ENCODE measurements at regions not wholly inside any gene's neighbourhood (a gene's known extent, or its start where the extent isn't known, plus 50 kb on each side); places are given as distances from the start of the nearest gene placed in this dataset.

GRCh38 chr2:156124458-156124857 is 208.1 kb downstream of the NR4A2 start:
- H3K27ac ChIP-seq (ENCODE audit: low read length), result no peak overlapping the region
- no peak for DNase-seq
- no peaks in the 10 kb centered on the region for H3K4me1 ChIP-seq (ENCODE audit: control insufficient read depth, insufficient read depth, low read length)
- peaks cover 0 to 2% of the 10 kb centered on the region in 2 donors for H3K9me3 Mint-ChIP-seq
- H3K36me3 Mint-ChIP-seq, result no peaks in the 10 kb centered on the region
- H3K27me3 Mint-ChIP-seq (ENCODE audit: low read depth in 2 of 2), result peaks cover 0 to 2% of the 10 kb centered on the region in 2 donors
- no peaks in the 10 kb centered on the region for H3K4me1 Mint-ChIP-seq
- no peak for ATAC-seq
- H3K9me3 ChIP-seq (ENCODE audit: control insufficient read depth, insufficient read depth, low read length), result no peaks in the 10 kb centered on the region
- no peak overlapping the region for H3K27ac Mint-ChIP-seq
- intact Hi-C loops (cut with micrococcal nuclease), result no loop called here
- no peak overlapping the region for H3K4me3 Mint-ChIP-seq
- H3K4me3 ChIP-seq (ENCODE audit: low read length), result no peak overlapping the region
- no peak for TF ChIP-seq CTCF (IDR thresholded peaks at IDR 0.05)
- no peaks in the 10 kb centered on the region for H3K36me3 ChIP-seq (ENCODE audit: control insufficient read depth, insufficient read depth, low read length)
- H3K27me3 ChIP-seq (ENCODE audit: control insufficient read depth, insufficient read depth, low read length), result no peaks in the 10 kb centered on the region

- H3K9me3 Mint-ChIP-seq, result no peaks in the 10 kb centered on the region
- no peak for DNase-seq
- intact Hi-C loops (cut with micrococcal nuclease), result no loop called here
- no peak overlapping the region for H3K4me3 Mint-ChIP-seq
- no peak overlapping the region for H3K27ac ChIP-seq (ENCODE audit: low read length)
- no peaks in the 10 kb centered on the region for H3K4me1 ChIP-seq (ENCODE audit: control insufficient read depth, insufficient read depth, low read length)
- ATAC-seq, result no peak
- H3K4me1 Mint-ChIP-seq, result no peaks in the 10 kb centered on the region
- 92% methylated on average over 3 of the region's 3 CpGs for WGBS (ENCODE audit: insufficient coverage)
- no peaks in the 10 kb centered on the region for H3K9me3 ChIP-seq (ENCODE audit: control insufficient read depth, insufficient read depth, low read length)
- no peaks in the 10 kb centered on the region for H3K27me3 ChIP-seq (ENCODE audit: control insufficient read depth, insufficient read depth, low read length)
- no peaks in the 10 kb centered on the region for H3K36me3 ChIP-seq (ENCODE audit: control insufficient read depth, insufficient read depth, low read length)
- TF ChIP-seq CTCF (IDR thresholded peaks at IDR 0.05), result no peak
- H3K27me3 Mint-ChIP-seq (ENCODE audit: low read depth in 2 of 2), result no peaks in the 10 kb centered on the region
- H3K36me3 Mint-ChIP-seq, result no peaks in the 10 kb centered on the region
- H3K4me3 ChIP-seq (ENCODE audit: low read length), result no peak overlapping the region
- no peak overlapping the region for H3K27ac Mint-ChIP-seq
These were observed 213.6 kb downstream of the NR4A2 start for GRCh38 chr2:156118753-156119416.

GRCh38 chr2:156116113-156116512 is 216.4 kb downstream of the NR4A2 start:
- ATAC-seq, result no peak
- no peaks in the 10 kb centered on the region for H3K27me3 Mint-ChIP-seq (ENCODE audit: low read depth in 2 of 2)
- no peak overlapping the region for H3K27ac Mint-ChIP-seq
- no peak for DNase-seq
- 79% methylated on average over 2 of the region's 2 CpGs for WGBS (ENCODE audit: insufficient coverage)
- no peak overlapping the region for H3K4me3 ChIP-seq (ENCODE audit: low read length)
- H3K27ac ChIP-seq (ENCODE audit: low read length), result no peak overlapping the region
- H3K9me3 Mint-ChIP-seq, result no peaks in the 10 kb centered on the region
- no peaks in the 10 kb centered on the region for H3K4me1 ChIP-seq (ENCODE audit: control insufficient read depth, insufficient read depth, low read length)
- H3K36me3 Mint-ChIP-seq, result no peaks in the 10 kb centered on the region
- H3K27me3 ChIP-seq (ENCODE audit: control insufficient read depth, insufficient read depth, low read length), result no peaks in the 10 kb centered on the region
- no peaks in the 10 kb centered on the region for H3K36me3 ChIP-seq (ENCODE audit: control insufficient read depth, insufficient read depth, low read length)
- H3K9me3 ChIP-seq (ENCODE audit: control insufficient read depth, insufficient read depth, low read length), result no peaks in the 10 kb centered on the region
- H3K4me1 Mint-ChIP-seq, result no peaks in the 10 kb centered on the region
- no peak overlapping the region for H3K4me3 Mint-ChIP-seq
- intact Hi-C loops (cut with micrococcal nuclease), result no loop called here
- TF ChIP-seq CTCF (IDR thresholded peaks at IDR 0.05), result no peak

- H3K27ac ChIP-seq (ENCODE audit: low read length), result no peak overlapping the region
- no peak overlapping the region for H3K4me3 Mint-ChIP-seq
- H3K27me3 Mint-ChIP-seq (ENCODE audit: low read depth in 2 of 2), result no peaks in the 10 kb centered on the region
- no peak for DNase-seq
- no peaks in the 10 kb centered on the region for H3K9me3 ChIP-seq (ENCODE audit: control insufficient read depth, insufficient read depth, low read length)
- H3K36me3 Mint-ChIP-seq, result no peaks in the 10 kb centered on the region
- no peaks in the 10 kb centered on the region for H3K4me1 Mint-ChIP-seq
- no peak overlapping the region for H3K27ac Mint-ChIP-seq
- H3K4me1 ChIP-seq (ENCODE audit: control insufficient read depth, insufficient read depth, low read length), result no peaks in the 10 kb centered on the region
- H3K36me3 ChIP-seq (ENCODE audit: control insufficient read depth, insufficient read depth, low read length), result no peaks in the 10 kb centered on the region
- ATAC-seq, result no peak
- no peaks in the 10 kb centered on the region for H3K9me3 Mint-ChIP-seq
- intact Hi-C loops (cut with micrococcal nuclease), result no loop called here
- TF ChIP-seq CTCF (IDR thresholded peaks at IDR 0.05), result no peak
- WGBS (ENCODE audit: insufficient coverage), result 88% methylated on average over 2 of the region's 3 CpGs
- no peak overlapping the region for H3K4me3 ChIP-seq (ENCODE audit: low read length)
- H3K27me3 ChIP-seq (ENCODE audit: control insufficient read depth, insufficient read depth, low read length), result no peaks in the 10 kb centered on the region
These were observed 217.2 kb downstream of the NR4A2 start for GRCh38 chr2:156115338-156115737.

Data from natural killer cell (primary cell).